DND-41 (cell line): ENCODE measurements at regions not wholly inside any gene's neighbourhood (a gene's known extent, or its start where the extent isn't known, plus 50 kb on each side); places are given as distances from the start of the nearest gene placed in this dataset.

Source experiments
- EZH2 ChIP-seq: IDR thresholded peaks from 3 replicates; pipeline ENCODE4 v1.6.1; 2012; ENCODE audit warnings: borderline replicate concordance, low read depth, mild to moderate bottlenecking, moderate library complexity, low read length, inconsistent platforms; ENCODE audit not compliant: severe bottlenecking
- TF ChIP-seq, protein P1 (sequence below): IDR thresholded peaks from 2 replicates; pipeline ENCODE4 v1.5.1; 2012; ENCODE audit warnings: borderline replicate concordance, low read length, moderate library complexity, mild to moderate bottlenecking; ENCODE audit not compliant: poor library complexity, severe bottlenecking; ENCODE audit errors: extremely low read depth

DNA sequence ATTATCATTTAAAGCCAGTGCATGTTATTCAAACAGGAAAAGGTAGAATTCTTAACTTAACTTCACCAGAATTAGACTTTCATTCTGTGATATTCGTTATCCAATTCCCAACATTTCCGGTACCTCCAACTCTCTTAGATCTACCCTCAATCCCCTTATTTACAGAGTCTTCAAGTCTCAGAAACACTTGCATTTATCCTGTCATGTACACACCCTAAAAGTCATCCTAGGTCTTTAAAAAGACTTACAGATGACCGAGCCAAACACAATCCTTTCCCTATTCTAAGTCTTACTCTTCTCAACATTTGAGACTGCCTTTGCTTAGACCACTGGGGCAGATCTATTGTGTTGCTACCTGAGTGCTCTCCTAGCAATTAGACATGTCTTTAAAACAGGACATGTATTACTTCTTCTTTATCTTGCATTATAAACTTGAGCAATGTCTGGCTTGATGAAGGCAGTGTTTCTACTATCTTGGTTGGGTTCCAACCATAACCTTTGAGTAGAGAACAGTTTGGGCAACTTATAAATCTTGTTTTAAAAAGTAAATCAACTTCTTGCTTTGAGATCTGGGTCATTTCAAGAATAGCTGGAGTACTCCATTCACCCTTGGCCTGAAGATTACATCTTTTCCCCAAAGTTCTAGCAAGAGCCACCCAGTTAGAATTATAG lies 140.6 kb upstream of the PLEKHG7 start:
- no peak for TF ChIP-seq EZH2
- TF ChIP-seq, protein P1, sequence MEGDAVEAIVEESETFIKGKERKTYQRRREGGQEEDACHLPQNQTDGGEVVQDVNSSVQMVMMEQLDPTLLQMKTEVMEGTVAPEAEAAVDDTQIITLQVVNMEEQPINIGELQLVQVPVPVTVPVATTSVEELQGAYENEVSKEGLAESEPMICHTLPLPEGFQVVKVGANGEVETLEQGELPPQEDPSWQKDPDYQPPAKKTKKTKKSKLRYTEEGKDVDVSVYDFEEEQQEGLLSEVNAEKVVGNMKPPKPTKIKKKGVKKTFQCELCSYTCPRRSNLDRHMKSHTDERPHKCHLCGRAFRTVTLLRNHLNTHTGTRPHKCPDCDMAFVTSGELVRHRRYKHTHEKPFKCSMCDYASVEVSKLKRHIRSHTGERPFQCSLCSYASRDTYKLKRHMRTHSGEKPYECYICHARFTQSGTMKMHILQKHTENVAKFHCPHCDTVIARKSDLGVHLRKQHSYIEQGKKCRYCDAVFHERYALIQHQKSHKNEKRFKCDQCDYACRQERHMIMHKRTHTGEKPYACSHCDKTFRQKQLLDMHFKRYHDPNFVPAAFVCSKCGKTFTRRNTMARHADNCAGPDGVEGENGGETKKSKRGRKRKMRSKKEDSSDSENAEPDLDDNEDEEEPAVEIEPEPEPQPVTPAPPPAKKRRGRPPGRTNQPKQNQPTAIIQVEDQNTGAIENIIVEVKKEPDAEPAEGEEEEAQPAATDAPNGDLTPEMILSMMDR = no peak
